Upper lobe of left lung (tissue), 6 donors: ENCODE measurements at regions not wholly inside any gene's neighbourhood (a gene's known extent, or its start where the extent isn't known, plus 50 kb on each side); places are given as distances from the start of the nearest gene placed in this dataset.

ENCODE experiments used
- ATAC-seq, 2 donors: fragments of 200-7000 bp; cut with Tn5 transposase; one replicate each; pipeline ENCODE4 v1.9.1; 2022; ENCODE audit warnings: mild to moderate bottlenecking in 2 of 2, moderate library complexity in 2 of 2; ENCODE audit not compliant: low FRiP score in 2 of 2
- DNase-seq, 2 donors: peaks; one replicate each; pipeline ENCODE4 v3.0.0-alpha.2; 2019 to 2020
- H3K27ac ChIP-seq, 4 donors: fragments of 200-600 bp; sonication (generic); one replicate each; pipeline ENCODE4 v1.5.1; 2016 to 2019
- H3K27me3 ChIP-seq, 4 donors: fragments of 200-600 bp; sonication (generic); one replicate each; pipeline ENCODE4 v1.5.1; 2017 to 2019
- H3K36me3 ChIP-seq, 4 donors: fragments of 200-600 bp; sonication (generic); one replicate each; pipeline ENCODE4 v1.5.1; 2016 to 2019
- H3K4me1 ChIP-seq, 4 donors: fragments of 200-600 bp; sonication (generic); one replicate each; pipeline ENCODE4 v1.5.1; 2018 to 2019
- H3K4me3 ChIP-seq, 4 donors: fragments of 200-600 bp; sonication (generic); one replicate each; pipeline ENCODE4 v1.5.1; 2017 to 2019; ENCODE audit warnings: mild to moderate bottlenecking in 2 of 4, moderate library complexity in 1 of 4
- H3K9me3 ChIP-seq, 4 donors: fragments of 200-600 bp; sonication (generic); one replicate each; pipeline ENCODE4 v1.5.1; 2018 to 2019
- EP300 ChIP-seq, 4 donors: sonication (generic); formaldehyde crosslinking; IDR thresholded peaks; one replicate each; pipeline ENCODE4 v1.5.1; 2017; ENCODE audit warnings: antibody characterized with exemption in 4 of 4, control low read depth in 2 of 4
- POLR2A ChIP-seq, 4 donors: fragments of 450-650 bp; IDR thresholded peaks; one replicate each; pipeline ENCODE4 v1.5.1; 2016 to 2017; ENCODE audit warnings: antibody characterized with exemption in 4 of 4, mild to moderate bottlenecking in 2 of 4
- POLR2AphosphoS5 ChIP-seq, 2 donors: sonication (generic); formaldehyde crosslinking; IDR thresholded peaks; one replicate each; pipeline ENCODE4 v1.5.1; 2017; ENCODE audit warnings: antibody characterized with exemption in 2 of 2
- WGBS, 2 donors: methylation state at CpG; one replicate each; pipeline ENCODE4 v1.1.5; 2017 to 2018; 5-methylcytosine and 5-hydroxymethylcytosine counted together
- TF ChIP-seq, protein P1 (sequence below), 6 experiments: fragments of 450-650 bp in 4 of 6; fragments of 200-600 bp in 2 of 6; sonication (generic) in 2 of 6; IDR thresholded peaks; one replicate each; pipeline ENCODE4 v1.5.1; 2016 to 2019; ENCODE audit warnings: antibody characterized with exemption in 6 of 6
- donor health status: DM: no; HTN: no; CAD: no; lungs with moderate emphysema.
- donor health status: DM: no; HTN: yes; CAD: no; lungs with severe emphysema.

DNA sequence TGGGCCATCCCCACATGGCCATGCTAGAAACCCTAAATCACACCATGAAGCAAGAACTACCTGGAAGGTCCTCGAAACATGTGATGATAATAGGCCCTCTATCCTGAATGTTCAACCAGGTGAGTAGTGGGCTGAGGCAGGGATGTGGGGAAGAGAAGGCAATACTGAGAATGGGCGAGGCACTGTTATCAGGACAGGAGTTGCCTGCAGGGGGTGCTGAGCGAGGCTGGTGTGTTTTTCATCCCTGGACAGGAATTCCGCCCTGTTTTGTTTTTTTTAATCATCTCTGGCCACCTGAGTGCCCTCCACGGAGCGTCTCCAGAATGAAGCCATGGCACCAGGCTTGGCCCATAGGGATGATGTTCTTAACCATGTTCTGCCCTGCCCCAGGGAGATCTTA lies 103.0 kb upstream of the SOX11 start:
- Histone ChIP-seq H3K4me3 (no peak overlapping the region), H3K36me3 (no peaks in the 10 kb centered on the region), H3K27me3 (no peaks in the 10 kb centered on the region), H3K4me1 (no peaks in the 10 kb centered on the region), H3K27ac (no peak overlapping the region), H3K9me3 (no peaks in the 10 kb centered on the region)
- DNase-seq (no peak), ATAC-seq (no peak)
- TF ChIP-seq EP300 (IDR thresholded peaks at IDR 0.05) (no peak), POLR2A (IDR thresholded peaks at IDR 0.05) (no peak), POLR2AphosphoS5 (IDR thresholded peaks at IDR 0.05) (no peak)
- TF ChIP-seq, protein P1, sequence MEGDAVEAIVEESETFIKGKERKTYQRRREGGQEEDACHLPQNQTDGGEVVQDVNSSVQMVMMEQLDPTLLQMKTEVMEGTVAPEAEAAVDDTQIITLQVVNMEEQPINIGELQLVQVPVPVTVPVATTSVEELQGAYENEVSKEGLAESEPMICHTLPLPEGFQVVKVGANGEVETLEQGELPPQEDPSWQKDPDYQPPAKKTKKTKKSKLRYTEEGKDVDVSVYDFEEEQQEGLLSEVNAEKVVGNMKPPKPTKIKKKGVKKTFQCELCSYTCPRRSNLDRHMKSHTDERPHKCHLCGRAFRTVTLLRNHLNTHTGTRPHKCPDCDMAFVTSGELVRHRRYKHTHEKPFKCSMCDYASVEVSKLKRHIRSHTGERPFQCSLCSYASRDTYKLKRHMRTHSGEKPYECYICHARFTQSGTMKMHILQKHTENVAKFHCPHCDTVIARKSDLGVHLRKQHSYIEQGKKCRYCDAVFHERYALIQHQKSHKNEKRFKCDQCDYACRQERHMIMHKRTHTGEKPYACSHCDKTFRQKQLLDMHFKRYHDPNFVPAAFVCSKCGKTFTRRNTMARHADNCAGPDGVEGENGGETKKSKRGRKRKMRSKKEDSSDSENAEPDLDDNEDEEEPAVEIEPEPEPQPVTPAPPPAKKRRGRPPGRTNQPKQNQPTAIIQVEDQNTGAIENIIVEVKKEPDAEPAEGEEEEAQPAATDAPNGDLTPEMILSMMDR (IDR thresholded peaks at IDR 0.05) = no peak
- 78 to 87% methylated on average over 6 of the region's 6 CpGs for WGBS, 2 donors

DNA sequence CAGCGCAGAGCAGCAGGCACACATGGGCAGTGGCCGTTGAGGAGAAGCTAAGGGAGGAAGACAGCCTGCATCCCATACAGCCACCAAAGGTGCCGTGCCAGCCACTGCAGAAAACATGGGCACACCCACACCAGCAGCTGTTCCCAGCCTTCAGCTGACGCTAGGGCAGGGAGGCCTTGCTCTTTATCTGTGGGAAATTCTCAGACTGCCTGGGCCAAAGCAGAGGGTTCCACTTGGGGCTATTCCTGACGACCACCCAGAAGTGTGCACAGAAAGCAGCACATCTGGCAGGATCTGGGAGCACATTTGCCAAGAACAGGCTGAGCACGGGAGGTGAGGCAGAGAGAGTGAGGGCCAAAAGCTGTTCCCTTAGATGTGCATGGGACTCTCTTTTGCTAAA lies 101.3 kb upstream of the SOX11 start:
- Histone ChIP-seq H3K4me1 (no peaks in the 10 kb centered on the region), H3K36me3 (no peaks in the 10 kb centered on the region), H3K9me3 (no peaks in the 10 kb centered on the region), H3K27me3 (no peaks in the 10 kb centered on the region), H3K4me3 (no peak overlapping the region), H3K27ac (no peak overlapping the region)
- TF ChIP-seq, protein P1 (IDR thresholded peaks at IDR 0.05) = no peak
- no peak for TF ChIP-seq POLR2AphosphoS5 (IDR thresholded peaks at IDR 0.05)
- no peak for TF ChIP-seq POLR2A (IDR thresholded peaks at IDR 0.05)
- TF ChIP-seq EP300 (IDR thresholded peaks at IDR 0.05) = no peak
- ATAC-seq = peak in 1 of 2 donors; percentile 15
- 48 to 66% methylated on average over 4 to 6 of the region's 6 CpGs for WGBS, 2 donors
- no peak for DNase-seq

DNA sequence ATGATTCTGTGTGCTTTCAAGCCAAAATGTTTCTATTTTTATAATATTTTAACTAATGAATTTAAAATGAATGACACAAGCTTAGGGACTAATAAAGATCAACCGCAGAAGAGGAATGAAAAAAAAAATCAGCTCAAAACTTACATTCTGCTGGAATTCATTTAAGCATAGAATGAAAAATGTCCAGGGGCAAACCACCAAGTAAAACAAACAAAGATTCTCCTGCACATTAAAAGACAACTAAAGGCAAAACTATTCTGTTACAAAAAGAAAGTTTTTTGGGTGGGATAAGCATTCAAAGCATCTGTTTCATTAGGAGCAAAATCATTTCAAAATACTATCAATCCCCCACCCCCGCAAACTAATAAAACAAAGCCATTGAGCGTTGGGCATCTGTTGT lies 99.3 kb upstream of the SOX11 start:
- 85 to 88% methylated on average over 3 of the region's 3 CpGs for WGBS, 2 donors
- Histone ChIP-seq H3K27me3 (no peaks in the 10 kb centered on the region), H3K9me3 (no peaks in the 10 kb centered on the region), H3K27ac (no peak overlapping the region), H3K4me1 (no peaks in the 10 kb centered on the region), H3K4me3 (no peak overlapping the region), H3K36me3 (no peaks in the 10 kb centered on the region)
- DNase-seq (no peak), ATAC-seq (no peak)
- TF ChIP-seq, protein P1 (IDR thresholded peaks at IDR 0.05) = no peak
- no peak for TF ChIP-seq POLR2A (IDR thresholded peaks at IDR 0.05)

DNA sequence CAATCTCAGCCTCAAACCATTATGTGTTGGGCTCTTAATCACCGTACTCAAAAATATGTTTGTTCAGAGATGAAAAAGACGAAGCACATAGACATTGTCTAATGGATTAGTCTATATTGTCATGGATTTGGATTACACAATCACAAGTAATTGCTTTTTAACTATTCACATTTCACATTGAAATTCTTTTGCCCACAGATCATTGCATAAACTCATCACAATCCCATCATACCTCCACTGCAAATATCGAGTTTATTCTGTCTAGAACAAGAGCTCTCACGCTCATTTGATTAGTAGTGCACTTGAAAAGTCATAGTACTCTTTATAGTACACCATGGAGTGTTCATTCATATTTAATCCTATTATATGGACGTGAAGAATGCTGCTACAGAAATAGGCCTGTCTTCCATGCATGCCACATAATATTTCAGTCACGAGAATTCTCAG lies 97.9 kb upstream of the SOX11 start:
- TF ChIP-seq, protein P1 (IDR thresholded peaks at IDR 0.05) = no peak
- no peak for TF ChIP-seq POLR2A (IDR thresholded peaks at IDR 0.05)
- H3K4me3 ChIP-seq = no peak overlapping the region
- H3K27me3 ChIP-seq = no peaks in the 10 kb centered on the region
- ATAC-seq (no peak), DNase-seq (no peak)
- H3K4me1 ChIP-seq = no peaks in the 10 kb centered on the region
- H3K36me3 ChIP-seq = no peaks in the 10 kb centered on the region
- no peaks in the 10 kb centered on the region for H3K9me3 ChIP-seq
- no peak overlapping the region for H3K27ac ChIP-seq
- WGBS, 2 donors = 53 to 54% methylated on average over 6 of the region's 6 CpGs

DNA sequence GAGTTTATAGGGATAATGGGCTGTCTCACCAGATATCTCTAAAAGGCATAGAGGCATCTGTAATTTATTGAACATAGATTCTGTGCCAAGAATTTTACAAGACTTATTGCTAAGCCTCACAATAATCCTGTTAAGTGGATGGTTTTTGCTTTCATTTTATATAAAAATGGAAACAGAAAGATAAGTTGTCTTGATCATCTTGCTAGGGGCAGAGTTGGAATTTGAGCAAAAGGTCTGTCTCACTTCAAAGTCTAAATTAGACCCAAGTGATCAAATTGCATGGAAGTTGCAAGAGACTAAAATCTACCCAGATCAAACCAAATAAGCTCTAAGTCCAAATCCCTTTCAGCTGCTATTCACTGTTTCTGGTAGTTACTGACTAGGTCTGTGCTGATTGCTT lies 95.3 kb upstream of the SOX11 start:
- Histone ChIP-seq H3K27ac (no peak overlapping the region), H3K4me1 (no peaks in the 10 kb centered on the region), H3K27me3 (no peaks in the 10 kb centered on the region), H3K4me3 (no peak overlapping the region), H3K36me3 (no peaks in the 10 kb centered on the region), H3K9me3 (no peaks in the 10 kb centered on the region)
- ATAC-seq (no peak), DNase-seq (no peak)
- TF ChIP-seq, protein P1 (IDR thresholded peaks at IDR 0.05) = no peak
- TF ChIP-seq EP300 (IDR thresholded peaks at IDR 0.05) (no peak), POLR2A (IDR thresholded peaks at IDR 0.05) (no peak), POLR2AphosphoS5 (IDR thresholded peaks at IDR 0.05) (no peak)
